HepG2 (cell line): ENCODE measurements at regions not wholly inside any gene's neighbourhood (a gene's known extent, or its start where the extent isn't known, plus 50 kb on each side); places are given as distances from the start of the nearest gene placed in this dataset.

Experiments
- ATAC-seq: fragments of 200-7000 bp; cut with Tn5 transposase; 3 replicates; pipeline ENCODE4 v1.9.1; 2020; ENCODE audit warnings: mild to moderate bottlenecking, moderate library complexity
- BruUV-seq: library from RNA; stranded (reverse); fragments of 400-500 nt; replicated peaks from 2 replicates; lab custom pipeline; 2021; lab: Mats Ljungman, UMichigan
- CTCF ChIA-PET: fragments of 300-600 bp; formaldehyde crosslinking; extraction: SDS; loops from one replicate; lab custom pipeline; 2021; ENCODE audit warnings: low total read pairs, inconsistent platforms, low intra/inter-chr PET ratio; lab: Yijun Ruan, JAX
- POLR2A ChIA-PET: fragments of 350-600 bp; sonication (Branson Sonifier 250); formaldehyde crosslinking; loops from one replicate; lab custom pipeline; 2020; ENCODE audit warnings: antibody characterized with exemption, inconsistent platforms; lab: Yijun Ruan, JAX
- DNase-seq: peaks from one replicate; pipeline ENCODE4 v3.0.0-alpha.2; 2015; ENCODE audit warnings: low spot score
- FAIRE-seq: peaks from 3 replicates; lab custom pipeline; 2011; peaks lifted over from hg19 to GRCh38; lab: Jason Lieb, UNC
- H2AFZ ChIP-seq: one replicate; pipeline ENCODE4 v1.6.1; 2011; ENCODE audit warnings: low read length, inconsistent platforms
- H3K27ac ChIP-seq: fragments of 300-600 bp; 3 replicates; pipeline ENCODE4 v1.8.0; 2011; ENCODE audit warnings: mixed run types, mild to moderate bottlenecking, mixed read lengths, low read length, inconsistent platforms; ENCODE audit not compliant: insufficient read depth; ENCODE audit errors: extremely low read length
- H3K27me3 ChIP-seq, 2 experiments: fragments of 200-600 bp in 1 of 2; 2 replicates in 1 of 2; 3 replicates in 1 of 2; pipeline versions ENCODE4 v1.6.0 to v1.8.0; 2011; ENCODE audit warnings: low read length in 2 of 2, mild to moderate bottlenecking in 2 of 2, moderate library complexity in 2 of 2, inconsistent platforms in 1 of 2; ENCODE audit not compliant: insufficient read depth in 2 of 2, control insufficient read depth in 1 of 2
- H3K36me3 ChIP-seq, 2 experiments: fragments of 200-600 bp in 1 of 2; replicated peaks in 1 of 2; 2 replicates in 1 of 2; 3 replicates in 1 of 2; pipeline versions ENCODE4 v1.5.1 to v1.8.0; 2011; ENCODE audit warnings: low read length in 2 of 2, inconsistent platforms in 1 of 2; ENCODE audit not compliant: insufficient read depth in 2 of 2, control insufficient read depth in 1 of 2
- H3K4me1 ChIP-seq: 2 replicates; pipeline ENCODE4 v1.5.1; 2012; ENCODE audit warnings: low read length, inconsistent platforms; ENCODE audit not compliant: insufficient read depth
- H3K4me2 ChIP-seq: 2 replicates; pipeline ENCODE4 v1.6.0; 2011; ENCODE audit warnings: low read depth, low read length, inconsistent platforms
- H3K4me3 ChIP-seq, 3 experiments: fragments of 200-600 bp in 1 of 3; sonication (generic), shearing (Covaris generic) in 1 of 3; replicated peaks in 1 of 3; 2 replicates each; pipeline ENCODE4 v1.5.1; 2011 to 2016; ENCODE audit warnings: low read length in 3 of 3, inconsistent platforms in 2 of 3, low read depth in 2 of 3, mild to moderate bottlenecking in 2 of 3, control low read depth in 1 of 3, mixed read lengths in 1 of 3; ENCODE audit not compliant: insufficient read depth in 1 of 3
- H3K79me2 ChIP-seq: one replicate; pipeline ENCODE4 v1.6.1; 2011; ENCODE audit warnings: low read length, inconsistent platforms; ENCODE audit not compliant: insufficient read depth
- H3K9ac ChIP-seq: 2 replicates; pipeline ENCODE4 v1.6.0; 2011; ENCODE audit warnings: mild to moderate bottlenecking, low read depth, low read length, inconsistent platforms; ENCODE audit not compliant: insufficient read depth
- H3K9me3 ChIP-seq: 2 replicates; pipeline ENCODE4 v1.5.1; 2012; ENCODE audit warnings: mild to moderate bottlenecking, low read length
- H4K20me1 ChIP-seq: 2 replicates; pipeline ENCODE4 v1.6.0; 2011; ENCODE audit warnings: inconsistent platforms, mild to moderate bottlenecking, low read length, moderate library complexity; ENCODE audit not compliant: insufficient read depth
- ADNP ChIP-seq: sonication (generic); formaldehyde crosslinking; IDR thresholded peaks from 2 replicates; pipeline ENCODE4 v1.4.0; 2020; ENCODE audit warnings: missing genetic modification reagents
- ARID2 ChIP-seq: sonication (generic); formaldehyde crosslinking; IDR thresholded peaks from 2 replicates; pipeline ENCODE4 v1.8.1; 2022; ENCODE audit warnings: mild to moderate bottlenecking, missing genetic modification reagents, borderline replicate concordance
- ATF1 ChIP-seq: IDR thresholded peaks from 2 replicates; pipeline ENCODE4 v1.6.1; 2016; ENCODE audit warnings: mild to moderate bottlenecking, control low read depth
- CAMTA2 ChIP-seq: sonication (generic); formaldehyde crosslinking; IDR thresholded peaks from 2 replicates; pipeline ENCODE4 v1.4.0; 2020; ENCODE audit warnings: mild to moderate bottlenecking, missing genetic modification reagents, borderline replicate concordance
- EED ChIP-seq: sonication (generic); formaldehyde crosslinking; IDR thresholded peaks from 2 replicates; pipeline ENCODE4 v1.5.0; 2020; ENCODE audit warnings: mild to moderate bottlenecking, missing genetic modification reagents
- MAFF ChIP-seq: IDR thresholded peaks from 2 replicates; pipeline ENCODE4 v1.6.1; 2011; ENCODE audit warnings: low read depth, low read length, improper control_type of control experiment
- MAFK ChIP-seq, 2 experiments: IDR thresholded peaks in 1 of 2; conservative IDR thresholded peaks in 1 of 2; 2 replicates each; pipeline ENCODE4 v1.6.1; 2011; ENCODE audit warnings: improper control_type of control experiment in 2 of 2, low read length in 2 of 2
- SPEN ChIP-seq: sonication (generic); formaldehyde crosslinking; IDR thresholded peaks from 2 replicates; pipeline ENCODE4 v1.5.1; 2020; ENCODE audit warnings: low read depth, mild to moderate bottlenecking, missing genetic modification reagents
- ZNF496 ChIP-seq: sonication (generic); formaldehyde crosslinking; IDR thresholded peaks from 2 replicates; pipeline ENCODE4 v1.8.1; 2023; ENCODE audit warnings: mild to moderate bottlenecking, moderate library complexity, missing genetic modification reagents; ENCODE audit not compliant: insufficient replicate concordance
- ZNF792 ChIP-seq: IDR thresholded peaks from 2 replicates; pipeline ENCODE4 v1.6.1; 2016
- WGBS: methylation state at CpG from one replicate; pipeline ENCODE4 v1.1.6; 2017; ENCODE audit warnings: low lambda C conversion rate; 5-methylcytosine and 5-hydroxymethylcytosine counted together
- in situ Hi-C: cut with HindIII; loops from 2 replicates; pipeline ENCODE4 v1.10.0; 2017; ENCODE audit warnings: low pct_unique_long_range_greater_than_20kb; ENCODE audit not compliant: extremely low pct_ligation_motif_present
- intact Hi-C: fragments of 100-400 bp; cut with micrococcal nuclease; formaldehyde crosslinking; loops from one replicate; pipeline ENCODE4 v1.10.0; 2022; ENCODE audit not compliant: unreplicated experiment
- TF ChIP-seq, protein P1 (sequence below): sonication (generic); formaldehyde crosslinking; IDR thresholded peaks from 2 replicates; pipeline ENCODE4 v1.5.0; 2020; ENCODE audit warnings: missing genetic modification reagents, mild to moderate bottlenecking, borderline replicate concordance
- TF ChIP-seq, protein P2 (sequence below): sonication (generic); formaldehyde crosslinking; IDR thresholded peaks from 2 replicates; pipeline ENCODE4 v1.9.0; 2022; ENCODE audit warnings: missing genetic modification reagents, mild to moderate bottlenecking, borderline replicate concordance
- TF ChIP-seq, protein P3 (sequence below), 2 experiments: sonication (generic) in 1 of 2; formaldehyde crosslinking in 1 of 2; IDR thresholded peaks; 2 replicates each; pipeline versions ENCODE4 v1.5.1 to v1.6.1; 2011 to 2020; ENCODE audit warnings: borderline replicate concordance in 1 of 2, low read depth in 1 of 2, low read length in 1 of 2, mild to moderate bottlenecking in 1 of 2, missing genetic modification reagents in 1 of 2, moderate library complexity in 1 of 2

DNA sequence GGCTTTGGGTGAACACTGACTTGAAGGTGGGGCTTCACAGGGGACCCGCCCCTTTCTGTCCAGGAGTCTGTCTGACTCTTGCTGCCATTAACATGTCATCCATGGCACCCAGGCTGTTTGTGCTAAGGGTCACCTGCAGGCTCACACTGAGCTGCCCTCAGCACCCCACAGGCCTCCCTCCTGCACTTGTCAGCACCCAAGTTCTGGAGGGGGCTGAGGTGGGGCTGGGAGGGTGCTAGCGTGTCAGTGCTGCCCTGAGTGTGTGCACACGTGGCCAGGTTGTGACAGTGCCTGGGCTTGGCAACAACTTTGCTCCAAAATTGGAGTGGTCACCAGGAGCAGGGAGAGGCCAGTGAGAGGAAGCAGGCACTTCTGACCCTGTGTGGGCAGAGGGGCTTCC, 963.2 kb downstream of the TRHDE start:
- peaks cover 83% of the 10 kb centered on the region for H3K9me3 ChIP-seq
- ChIA-PET POLR2A (no interaction called here), CTCF (no interaction called here)
- no peak overlapping the region for H3K4me3 ChIP-seq
- FAIRE-seq (no peak), DNase-seq (no peak), ATAC-seq (no peak)
- in situ Hi-C loops (no loop called here), intact Hi-C loops (no loop called here)
- BruUV-seq: no TSS peak
- H3K4me2 ChIP-seq: no peak overlapping the region
- H4K20me1 ChIP-seq: no peaks in the 10 kb centered on the region
- 0% methylated on average over 1 of the region's 3 CpGs for WGBS
- no peak overlapping the region for H3K9ac ChIP-seq
- no peaks in the 10 kb centered on the region for H3K36me3 ChIP-seq
- H3K79me2 ChIP-seq: no peaks in the 10 kb centered on the region
- H3K27me3 ChIP-seq: no peaks in the 10 kb centered on the region
- H3K4me1 ChIP-seq: no peaks in the 10 kb centered on the region
- no peak for TF ChIP-seq ARID2 (CRISPR knock-in tag)
- TF ChIP-seq CAMTA2: no peak
- TF ChIP-seq, protein P1, sequence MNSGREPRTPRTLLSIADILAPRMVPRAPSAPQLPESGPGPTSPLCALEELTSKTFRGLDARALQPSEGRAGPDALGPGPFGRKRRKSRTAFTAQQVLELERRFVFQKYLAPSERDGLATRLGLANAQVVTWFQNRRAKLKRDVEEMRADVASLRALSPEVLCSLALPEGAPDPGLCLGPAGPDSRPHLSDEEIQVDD (CRISPR knock-in tag): no peak
- TF ChIP-seq EED (CRISPR knock-in tag): no peak
- TF ChIP-seq ZNF496 (CRISPR knock-in tag): no peak
- TF ChIP-seq ZNF792: no peak
- no peak for TF ChIP-seq ADNP (CRISPR knock-in tag)
- TF ChIP-seq ATF1: no peak
- no peak for TF ChIP-seq SPEN (CRISPR knock-in tag)
- H2AFZ ChIP-seq: no peak overlapping the region
- H3K27ac ChIP-seq: no peak overlapping the region

DNA sequence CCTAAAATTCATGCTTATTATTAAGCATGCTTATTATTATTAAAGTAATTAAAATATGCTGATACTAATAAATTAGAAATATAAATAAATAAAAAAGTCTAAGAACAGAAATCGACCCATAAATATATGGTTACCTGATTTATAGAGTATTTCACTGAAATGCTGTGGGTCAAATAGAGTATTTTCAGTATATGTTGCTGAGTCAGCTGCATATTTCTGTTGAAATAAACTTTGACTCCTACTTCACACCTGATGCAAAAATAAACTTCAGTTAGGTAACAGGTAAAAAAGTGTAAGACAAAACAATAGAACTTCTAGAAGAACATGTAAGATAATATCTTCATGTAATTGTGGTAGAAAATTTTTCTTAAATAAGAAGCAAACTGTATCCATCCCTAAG, 967.9 kb downstream of the TRHDE start:
- intact Hi-C loops: no loop called here
- no peak for ATAC-seq
- BruUV-seq: no TSS peak
- CTCF ChIA-PET: no interaction called here
- H3K9ac ChIP-seq: no peak overlapping the region
- peaks cover 75% of the 10 kb centered on the region for H3K9me3 ChIP-seq
- H3K4me2 ChIP-seq: no peak overlapping the region
- POLR2A ChIA-PET: no interaction called here
- 6% methylated on average over 1 of the region's 1 CpG for WGBS
- H3K36me3 ChIP-seq: no peaks in the 10 kb centered on the region
- DNase-seq: no peak
- no peak overlapping the region for H2AFZ ChIP-seq
- TF ChIP-seq, protein P2, sequence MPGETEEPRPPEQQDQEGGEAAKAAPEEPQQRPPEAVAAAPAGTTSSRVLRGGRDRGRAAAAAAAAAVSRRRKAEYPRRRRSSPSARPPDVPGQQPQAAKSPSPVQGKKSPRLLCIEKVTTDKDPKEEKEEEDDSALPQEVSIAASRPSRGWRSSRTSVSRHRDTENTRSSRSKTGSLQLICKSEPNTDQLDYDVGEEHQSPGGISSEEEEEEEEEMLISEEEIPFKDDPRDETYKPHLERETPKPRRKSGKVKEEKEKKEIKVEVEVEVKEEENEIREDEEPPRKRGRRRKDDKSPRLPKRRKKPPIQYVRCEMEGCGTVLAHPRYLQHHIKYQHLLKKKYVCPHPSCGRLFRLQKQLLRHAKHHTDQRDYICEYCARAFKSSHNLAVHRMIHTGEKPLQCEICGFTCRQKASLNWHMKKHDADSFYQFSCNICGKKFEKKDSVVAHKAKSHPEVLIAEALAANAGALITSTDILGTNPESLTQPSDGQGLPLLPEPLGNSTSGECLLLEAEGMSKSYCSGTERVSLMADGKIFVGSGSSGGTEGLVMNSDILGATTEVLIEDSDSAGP: no peak
- TF ChIP-seq MAFF (peak; percentile 69), MAFK (conservative IDR thresholded peaks at IDR 0.05 in 1 of 2, IDR thresholded peaks at IDR 0.05 in 1 of 2; ENCODE audit: low read length in 2 of 2) (peak; percentile 47 to 87)
- TF ChIP-seq, protein P3, sequence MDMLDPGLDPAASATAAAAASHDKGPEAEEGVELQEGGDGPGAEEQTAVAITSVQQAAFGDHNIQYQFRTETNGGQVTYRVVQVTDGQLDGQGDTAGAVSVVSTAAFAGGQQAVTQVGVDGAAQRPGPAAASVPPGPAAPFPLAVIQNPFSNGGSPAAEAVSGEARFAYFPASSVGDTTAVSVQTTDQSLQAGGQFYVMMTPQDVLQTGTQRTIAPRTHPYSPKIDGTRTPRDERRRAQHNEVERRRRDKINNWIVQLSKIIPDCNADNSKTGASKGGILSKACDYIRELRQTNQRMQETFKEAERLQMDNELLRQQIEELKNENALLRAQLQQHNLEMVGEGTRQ (IDR thresholded peaks at IDR 0.05; ENCODE audit: low read depth, low read length): no peak
- TF ChIP-seq, protein P3 (CRISPR knock-in tag; IDR thresholded peaks at IDR 0.05; ENCODE audit: borderline replicate concordance): no peak
- no peaks in the 10 kb centered on the region for H3K4me1 ChIP-seq
- H3K79me2 ChIP-seq: no peaks in the 10 kb centered on the region
- no peak overlapping the region for H3K27ac ChIP-seq
- no peak overlapping the region for H3K4me3 ChIP-seq
- no peaks in the 10 kb centered on the region for H4K20me1 ChIP-seq
- in situ Hi-C loops: no loop called here
- H3K27me3 ChIP-seq: no peaks in the 10 kb centered on the region
- no peak for FAIRE-seq
